ENCODE measurements at regions not wholly inside any gene's neighbourhood (a gene's known extent, or its start where the extent isn't known, plus 50 kb on each side); places are given as distances from the start of the nearest gene placed in this dataset.

- TF ChIP-seq PPARA (CRISPR knock-in tag; IDR thresholded peaks at IDR 0.05; ENCODE audit: borderline replicate concordance) (no peak), TCF4 (CRISPR knock-in tag; IDR thresholded peaks at IDR 0.05; ENCODE audit: borderline replicate concordance) (no peak), CSDC2 (CRISPR knock-in tag; IDR thresholded peaks at IDR 0.05) (no peak), TSHZ2 (CRISPR knock-in tag; IDR thresholded peaks at IDR 0.05) (no peak)
These were observed 847.2 kb downstream of the TUSC7 start for GRCh38 chr3:117556646-117557407.

Measured in SK-N-SH treated with all-trans-retinoic acid at 6 μM for 48 hours (cell line).